ENCODE measurements at regions not wholly inside any gene's neighbourhood (a gene's known extent, or its start where the extent isn't known, plus 50 kb on each side); places are given as distances from the start of the nearest gene placed in this dataset.
"Not testable (repeated sequence)": the region's sequence is repeated elsewhere in the genome, so short reads cannot be mapped to it uniquely, and the experiment has no call there.

GRCh38 chr1:222054416-222054815 is 312.5 kb upstream of the DUSP10 start:
- no peak for DNase-seq

DNA sequence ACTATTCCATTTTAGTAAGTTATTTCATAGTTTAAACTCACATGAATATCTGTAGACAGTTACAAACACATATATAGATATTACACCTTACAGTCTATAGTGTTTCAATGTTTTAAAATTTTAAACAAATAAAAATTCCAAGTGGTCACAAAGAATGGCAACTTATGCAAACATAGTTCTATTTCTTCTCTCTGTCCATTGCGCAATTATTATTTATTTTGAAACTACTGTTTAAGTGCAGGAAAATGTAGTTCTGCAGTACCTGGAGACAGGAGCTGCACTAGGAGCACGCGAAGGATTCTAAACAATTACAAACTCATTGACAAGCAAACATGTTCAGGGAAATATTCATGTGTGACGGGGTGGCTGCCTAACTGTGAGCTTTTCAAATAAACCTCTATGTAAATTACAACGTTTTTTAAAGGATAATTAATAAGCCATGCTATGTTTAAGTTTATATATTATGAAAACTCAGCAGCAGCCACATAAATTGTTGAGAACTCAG is 312.0 kb upstream of the DUSP10 start:
- no peak for DNase-seq

DNA sequence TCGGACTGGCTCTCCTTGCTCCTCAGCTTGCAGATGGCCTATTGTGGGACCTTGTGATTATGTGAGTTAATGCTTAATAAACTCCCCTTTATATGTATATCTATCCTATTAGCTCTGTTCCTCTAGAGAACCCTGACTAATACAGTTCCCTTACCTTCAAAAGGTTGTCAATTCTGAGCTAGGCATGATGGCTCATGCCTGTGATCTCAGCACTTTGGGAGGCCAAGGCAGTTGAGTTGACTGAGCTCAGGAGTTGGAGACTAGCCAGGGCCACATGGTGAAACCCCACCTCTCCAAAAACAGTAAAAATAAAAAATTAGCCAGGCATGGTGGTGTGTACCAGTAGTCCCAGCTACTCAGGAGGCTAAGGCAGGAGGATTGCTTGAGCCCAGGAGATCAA is 309.4 kb upstream of the DUSP10 start:
- not testable (repeated sequence) for DNase-seq

GRCh38 chr1:222049661-222050060 is 307.8 kb upstream of the DUSP10 start:
- DNase-seq: not testable (repeated sequence)

DNA sequence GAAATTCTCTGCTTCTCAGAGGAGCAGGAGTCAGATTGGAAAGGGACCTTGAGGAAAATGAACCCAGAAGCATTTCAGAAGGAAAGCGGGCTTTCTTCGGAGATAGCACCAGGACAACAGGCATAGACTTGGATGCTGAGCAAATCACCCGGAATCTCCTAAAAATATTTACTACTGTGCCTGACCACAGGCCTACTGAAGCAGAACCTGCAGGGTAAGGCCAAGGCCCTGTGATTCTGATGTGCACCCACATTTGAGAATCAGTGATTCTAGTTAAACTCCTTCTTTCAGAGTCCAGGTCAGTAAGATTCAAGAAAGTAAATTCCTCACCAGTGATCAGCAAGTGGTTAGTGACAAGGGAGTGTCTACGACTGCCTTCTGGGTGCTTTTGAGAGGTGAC is 307.3 kb upstream of the DUSP10 start:
- no peak for DNase-seq

GRCh38 chr1:222048094-222048595 is 306.3 kb upstream of the DUSP10 start:
- DNase-seq: peak; percentile 66

DNA sequence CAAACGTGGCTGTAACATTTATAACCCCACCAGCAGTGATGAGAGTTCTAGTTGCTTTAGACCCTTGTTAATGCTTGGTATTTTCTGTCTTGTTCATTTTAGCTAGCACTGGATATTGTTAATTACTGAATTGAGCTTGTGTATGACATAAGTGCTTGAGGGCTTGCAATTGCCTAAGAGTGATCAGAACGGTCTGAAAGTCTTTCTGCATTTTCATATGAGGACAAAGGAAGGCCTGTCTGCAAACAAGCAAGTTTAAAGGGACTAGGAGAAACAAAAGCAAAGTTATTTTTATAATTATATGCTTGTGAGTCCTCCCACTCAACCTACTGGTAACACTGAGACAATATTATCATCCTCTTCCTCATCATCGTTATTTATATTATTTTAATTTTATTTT is 305.5 kb upstream of the DUSP10 start:
- no peak for DNase-seq

DNA sequence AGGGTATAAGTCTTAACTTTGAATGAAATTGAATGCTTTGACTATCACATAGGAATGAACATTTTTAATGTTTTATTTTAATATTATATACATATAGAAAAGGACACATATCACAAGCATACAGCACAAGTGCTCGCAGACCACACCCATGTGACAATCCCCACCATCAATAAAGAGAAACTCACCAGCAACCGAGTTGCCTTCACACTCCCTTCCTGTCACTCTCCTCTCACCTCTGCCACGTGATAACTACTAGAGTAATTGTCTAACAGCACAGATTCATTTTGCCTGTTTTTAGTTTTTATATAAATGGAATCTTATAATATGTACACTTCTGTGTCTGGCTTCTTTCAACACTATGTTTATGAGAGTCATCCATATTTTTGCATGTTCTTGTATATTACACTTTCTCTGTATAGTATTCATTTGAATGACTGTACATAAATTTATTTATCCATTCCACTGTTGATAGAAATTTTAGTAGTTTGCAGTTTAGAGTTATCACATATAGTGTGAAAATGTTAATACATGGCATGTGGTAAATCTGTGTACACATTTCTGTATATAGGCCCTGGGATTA is 304.9 kb upstream of the DUSP10 start:
- no peak for DNase-seq

GRCh38 chr1:222045786-222046185 is 303.9 kb upstream of the DUSP10 start:
- no peak for DNase-seq

DNA sequence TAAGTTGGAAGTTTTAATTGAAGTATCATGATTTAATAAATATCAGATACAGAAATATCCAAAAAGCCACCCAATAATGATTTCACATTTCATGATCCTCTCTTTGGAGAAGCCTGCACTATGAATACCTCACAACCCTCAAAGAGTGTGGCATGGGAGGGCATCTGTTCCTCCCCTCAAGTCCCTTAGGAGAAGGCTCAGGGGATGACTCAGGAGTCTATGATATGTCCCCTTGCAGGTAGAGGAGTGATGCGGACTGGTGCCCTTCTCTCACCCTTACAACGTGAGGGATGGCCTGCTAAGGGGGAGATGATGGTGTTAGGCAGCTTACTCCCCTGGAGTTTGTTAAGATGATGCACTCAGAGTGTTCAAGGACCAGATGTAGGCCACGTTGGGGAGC is 303.3 kb upstream of the DUSP10 start:
- DNase-seq: no peak

DNA sequence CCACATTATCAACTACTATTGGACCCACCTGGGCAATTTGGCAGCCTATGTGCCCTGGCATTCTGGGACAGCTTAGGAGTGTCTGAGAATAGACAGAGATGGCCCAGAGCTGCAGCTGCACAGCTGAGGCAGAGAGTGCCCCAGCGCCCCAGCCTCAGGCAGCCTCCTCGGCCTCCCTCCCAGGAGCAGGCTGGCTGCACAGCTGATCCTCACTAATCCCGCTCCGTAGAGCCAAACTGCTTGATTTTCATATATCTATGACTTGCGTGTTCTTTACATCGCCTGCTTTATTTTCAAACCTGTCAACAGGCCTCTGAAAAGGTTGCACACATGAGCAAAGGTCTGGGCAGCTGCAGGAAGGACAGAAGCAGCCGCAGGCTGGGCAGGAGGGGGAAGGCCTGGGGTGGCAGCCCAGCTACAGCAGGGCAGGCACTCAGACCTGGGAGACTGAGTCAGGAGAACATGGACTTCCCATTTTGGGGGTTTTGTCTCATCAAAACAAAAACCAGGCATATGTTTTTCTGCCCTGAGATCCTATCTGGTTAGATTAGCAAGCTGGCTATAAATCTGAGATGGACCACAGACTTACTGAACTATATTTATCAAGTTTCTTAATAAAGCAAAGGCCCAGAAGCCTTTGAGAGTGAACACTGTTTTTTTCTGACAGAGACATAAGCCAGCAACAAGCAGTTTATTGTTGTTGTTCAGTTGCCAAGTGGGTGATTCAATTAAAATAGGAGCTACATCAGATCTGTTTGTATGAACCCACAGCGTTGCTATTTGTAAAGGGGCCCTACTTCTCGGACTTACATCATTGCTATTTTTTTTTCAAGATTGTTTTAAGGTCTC is 301.8 kb upstream of the DUSP10 start:
- peak; percentile 54 for DNase-seq

- no peak for DNase-seq
Measured at GRCh38 chr1:222042120-222042519, 300.2 kb upstream of the DUSP10 start.

- no peak for DNase-seq
Measured at GRCh38 chr1:222040955-222041354, 299.1 kb upstream of the DUSP10 start.

DNA sequence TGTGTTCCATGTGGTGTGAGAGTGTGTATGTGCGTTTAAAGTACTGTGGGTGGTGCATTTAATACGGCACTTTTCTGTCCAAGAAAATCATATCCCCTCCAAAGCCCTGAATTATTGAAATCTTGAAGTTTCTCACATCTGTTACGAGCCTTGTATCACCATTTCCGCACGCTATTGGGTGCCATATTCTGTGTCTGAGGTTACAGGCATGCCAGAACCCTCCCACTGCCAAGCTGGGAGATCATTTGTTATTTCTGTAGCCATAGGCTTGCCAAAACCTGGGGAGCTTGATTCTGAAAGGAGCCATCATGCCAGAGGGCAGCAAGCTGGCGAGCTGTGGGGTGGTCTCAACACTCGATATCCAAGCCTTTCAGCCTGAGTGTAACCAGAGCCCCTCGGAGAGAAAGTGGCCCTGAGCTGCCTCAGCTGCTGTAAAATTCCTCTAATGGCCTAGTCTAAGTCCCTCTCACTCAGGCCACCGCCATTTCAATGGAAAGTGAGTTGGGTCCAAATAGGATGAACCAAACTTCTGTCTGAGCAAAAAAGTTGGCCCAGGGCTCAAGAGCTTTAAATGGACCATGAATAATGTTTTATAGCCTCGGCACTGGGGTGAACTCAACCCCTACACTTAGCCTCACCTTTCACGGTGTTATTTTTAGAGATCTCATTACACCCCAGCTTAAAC is 298.4 kb upstream of the DUSP10 start:
- DNase-seq: no peak

DNA sequence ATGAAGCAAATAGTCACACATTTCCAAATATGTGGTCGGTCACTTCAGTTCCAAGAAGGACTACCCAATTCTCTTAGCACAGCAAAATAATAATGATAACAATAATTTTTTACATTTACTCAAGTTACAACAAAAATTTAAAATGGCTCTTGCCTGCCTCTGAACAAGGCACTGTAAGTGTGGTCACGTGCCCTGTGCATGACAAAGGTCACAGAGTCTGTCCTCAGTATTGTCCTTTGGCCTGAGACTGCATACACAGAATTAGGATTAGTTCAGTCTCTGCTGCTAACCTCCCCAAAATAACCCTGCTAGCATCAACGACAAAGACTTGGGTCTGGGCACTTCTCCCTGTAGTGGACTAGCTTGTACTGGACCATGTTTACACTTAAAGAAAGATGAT is 297.1 kb upstream of the DUSP10 start:
- DNase-seq: no peak

- no peak for DNase-seq
Measured at GRCh38 chr1:222037720-222038119, 295.8 kb upstream of the DUSP10 start.

DNA sequence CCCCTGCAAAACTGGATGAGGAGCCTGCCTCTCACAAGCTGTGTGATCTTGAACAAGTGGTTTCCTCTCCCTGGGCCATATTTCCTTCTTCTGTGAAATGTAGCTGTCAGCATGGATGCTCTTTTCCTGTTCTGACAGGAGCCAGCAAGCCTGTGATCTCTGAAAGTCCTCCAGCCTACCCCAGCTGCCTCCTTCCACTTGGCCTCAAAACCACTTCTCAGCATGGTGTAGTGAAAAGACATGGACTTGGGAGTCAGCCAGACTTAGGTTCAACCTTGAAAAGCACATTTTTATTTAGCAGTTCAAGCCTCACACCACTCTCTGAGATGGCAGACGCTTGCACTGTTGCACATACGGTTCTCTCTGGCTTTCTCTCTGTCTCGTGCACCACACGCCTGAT is 292.9 kb upstream of the DUSP10 start:
- DNase-seq: no peak

DNA sequence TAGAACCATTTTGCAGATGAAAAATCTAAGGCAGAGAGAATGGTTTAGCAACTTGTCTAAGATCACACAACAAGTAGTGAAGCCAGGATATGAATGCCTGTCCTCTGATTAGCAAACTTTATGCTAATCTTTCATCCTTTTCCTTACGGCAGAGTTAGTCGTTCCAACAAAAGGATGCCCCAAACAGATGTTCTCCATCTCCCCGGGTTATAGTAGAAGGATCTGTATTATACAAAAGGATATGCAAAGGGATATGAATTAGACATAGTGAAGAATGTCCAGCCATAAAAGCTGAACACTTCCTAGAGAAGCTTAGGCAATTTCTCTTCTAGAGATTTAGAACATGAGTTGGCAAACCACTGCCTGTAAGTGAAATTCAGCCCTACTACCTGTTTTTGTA is 291.6 kb upstream of the DUSP10 start:
- DNase-seq: no peak

- no peak for DNase-seq
Measured at GRCh38 chr1:222031318-222031717, 289.4 kb upstream of the DUSP10 start.

GRCh38 chr1:222028676-222029075 is 286.8 kb upstream of the DUSP10 start:
- DNase-seq: no peak

GRCh38 chr1:222028116-222028515 is 286.2 kb upstream of the DUSP10 start:
- no peak for DNase-seq

DNA sequence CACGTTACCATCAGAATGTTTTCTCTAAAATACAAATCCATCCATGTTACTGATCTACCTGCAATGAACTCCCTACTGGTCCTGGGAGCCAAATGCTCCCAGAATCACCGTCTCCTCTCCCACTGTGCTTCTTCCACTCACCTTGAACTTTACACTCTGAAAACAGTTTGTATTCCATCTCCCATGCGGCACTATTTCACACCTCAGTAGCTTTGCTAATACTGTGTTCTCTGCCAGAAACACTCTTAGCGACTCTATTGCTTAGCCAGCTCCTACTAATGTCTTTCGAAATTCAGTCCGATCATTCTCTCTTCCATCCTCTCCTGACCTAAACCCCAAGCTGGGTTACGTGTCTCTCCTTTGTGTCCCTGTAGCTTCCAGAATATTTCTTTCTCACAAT is 284.4 kb upstream of the DUSP10 start:
- no peak for DNase-seq

DNA sequence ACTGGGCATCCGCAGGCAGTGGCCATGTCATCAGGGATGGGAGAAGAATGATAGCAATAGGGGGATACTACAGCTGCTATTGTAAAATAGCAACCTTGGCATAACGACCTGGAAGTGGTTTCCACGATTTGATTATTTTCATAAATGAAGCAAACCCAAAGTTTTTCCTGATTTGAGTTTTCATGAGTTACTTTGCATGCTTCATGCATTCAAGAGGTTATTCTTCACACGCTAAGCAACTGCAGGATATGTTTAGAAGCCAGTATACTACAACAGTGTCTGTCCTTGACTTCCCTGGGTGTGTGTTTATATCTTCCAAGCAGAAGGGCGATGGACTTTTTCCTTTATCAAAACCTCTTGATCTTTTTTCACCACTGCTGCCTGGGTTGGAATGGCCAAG is 281.1 kb upstream of the DUSP10 start:
- DNase-seq: no peak

- no peak for DNase-seq
Measured at GRCh38 chr1:222021129-222021528, 279.2 kb upstream of the DUSP10 start.
